ENCODE measurements at regions not wholly inside any gene's neighbourhood (a gene's known extent, or its start where the extent isn't known, plus 50 kb on each side); places are given as distances from the start of the nearest gene placed in this dataset.
"Not testable (repeated sequence)": the region's sequence is repeated elsewhere in the genome, so short reads cannot be mapped to it uniquely, and the experiment has no call there.

- no peak overlapping the region for H3K4me2 ChIP-seq (ENCODE audit: control insufficient read depth, insufficient read depth)
- RAD21 ChIA-PET (ENCODE audit: unreplicated experiment), result no interaction called here
- no peaks in the 10 kb centered on the region for H4K20me1 ChIP-seq (ENCODE audit: control insufficient read depth, insufficient read depth)
- no peak overlapping the region for H3K9ac ChIP-seq (ENCODE audit: control insufficient read depth, insufficient read depth, low read length)
- no peaks in the 10 kb centered on the region; the same call in 2 of the 3 replicates for H3K9me3 ChIP-seq (replicated peaks; ENCODE audit: control insufficient read depth, insufficient read depth, low read length)
- SMC1A ChIA-PET (ENCODE audit: uncharacterized antibody, unreplicated experiment), result no interaction called here
- POLR2A ChIA-PET, result no interaction called here
- no peaks in the 10 kb centered on the region for H3K79me2 ChIP-seq (ENCODE audit: control insufficient read depth, insufficient read depth, low read length)
- BruUV-seq (replicated peaks), result no TSS peak
- DNase-seq (ENCODE audit: low read depth, low spot score) (no peak), ATAC-seq (no peak), FAIRE-seq (no peak)
- no peaks in the 10 kb centered on the region for H3K36me3 ChIP-seq (ENCODE audit: control insufficient read depth in 2 of 2, insufficient read depth in 2 of 2, low read length in 1 of 2)
- CTCF ChIA-PET, result no interaction called here
- intact Hi-C loops (cut with micrococcal nuclease; ENCODE audit: unreplicated experiment) (loop anchor here (1.0 kb wide), 1 partner anchor 48 kb away; no protein-coding TSS in a partner anchor), in situ Hi-C loops (cut with MboI) (no loop called here)
- TF ChIP-seq IRF4 (IDR thresholded peaks at IDR 0.05; ENCODE audit: low read depth, low read length) (no peak), JUNB (IDR thresholded peaks at IDR 0.05) (no peak), MTA3 (IDR thresholded peaks at IDR 0.05; ENCODE audit: borderline replicate concordance, low read length) (no peak), NFYB (IDR thresholded peaks at IDR 0.05; ENCODE audit: insufficient read depth, low read depth, low read length) (no peak), YY1 (IDR thresholded peaks at IDR 0.05; ENCODE audit: low read depth, low read length) (no peak), NFIC (IDR thresholded peaks at IDR 0.05; ENCODE audit: low read depth, low read length) (no peak), ESRRA (IDR thresholded peaks at IDR 0.05; ENCODE audit: low read length) (no peak), RAD51 (IDR thresholded peaks at IDR 0.05) (no peak), RAD21 (IDR thresholded peaks at IDR 0.05; ENCODE audit: insufficient read depth, low read depth, low read length) (no peak), CBX3 (IDR thresholded peaks at IDR 0.05; ENCODE audit: borderline replicate concordance, low read depth) (no peak), CHD2 (IDR thresholded peaks at IDR 0.05; ENCODE audit: borderline replicate concordance, low read depth, low read length) (no peak), RFX5 (IDR thresholded peaks at IDR 0.05; ENCODE audit: low read depth, low read length) (no peak), RB1 (IDR thresholded peaks at IDR 0.05; ENCODE audit: borderline replicate concordance) (no peak)
- TF ChIP-seq, protein P1, sequence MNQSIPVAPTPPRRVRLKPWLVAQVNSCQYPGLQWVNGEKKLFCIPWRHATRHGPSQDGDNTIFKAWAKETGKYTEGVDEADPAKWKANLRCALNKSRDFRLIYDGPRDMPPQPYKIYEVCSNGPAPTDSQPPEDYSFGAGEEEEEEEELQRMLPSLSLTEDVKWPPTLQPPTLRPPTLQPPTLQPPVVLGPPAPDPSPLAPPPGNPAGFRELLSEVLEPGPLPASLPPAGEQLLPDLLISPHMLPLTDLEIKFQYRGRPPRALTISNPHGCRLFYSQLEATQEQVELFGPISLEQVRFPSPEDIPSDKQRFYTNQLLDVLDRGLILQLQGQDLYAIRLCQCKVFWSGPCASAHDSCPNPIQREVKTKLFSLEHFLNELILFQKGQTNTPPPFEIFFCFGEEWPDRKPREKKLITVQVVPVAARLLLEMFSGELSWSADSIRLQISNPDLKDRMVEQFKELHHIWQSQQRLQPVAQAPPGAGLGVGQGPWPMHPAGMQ (IDR thresholded peaks at IDR 0.05; ENCODE audit: borderline replicate concordance), result no peak
- TF ChIP-seq, protein P2, sequence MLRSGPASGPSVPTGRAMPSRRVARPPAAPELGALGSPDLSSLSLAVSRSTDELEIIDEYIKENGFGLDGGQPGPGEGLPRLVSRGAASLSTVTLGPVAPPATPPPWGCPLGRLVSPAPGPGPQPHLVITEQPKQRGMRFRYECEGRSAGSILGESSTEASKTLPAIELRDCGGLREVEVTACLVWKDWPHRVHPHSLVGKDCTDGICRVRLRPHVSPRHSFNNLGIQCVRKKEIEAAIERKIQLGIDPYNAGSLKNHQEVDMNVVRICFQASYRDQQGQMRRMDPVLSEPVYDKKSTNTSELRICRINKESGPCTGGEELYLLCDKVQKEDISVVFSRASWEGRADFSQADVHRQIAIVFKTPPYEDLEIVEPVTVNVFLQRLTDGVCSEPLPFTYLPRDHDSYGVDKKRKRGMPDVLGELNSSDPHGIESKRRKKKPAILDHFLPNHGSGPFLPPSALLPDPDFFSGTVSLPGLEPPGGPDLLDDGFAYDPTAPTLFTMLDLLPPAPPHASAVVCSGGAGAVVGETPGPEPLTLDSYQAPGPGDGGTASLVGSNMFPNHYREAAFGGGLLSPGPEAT (IDR thresholded peaks at IDR 0.05; ENCODE audit: low read depth), result no peak
- H3K27ac ChIP-seq (ENCODE audit: control insufficient read depth, insufficient read depth), result no peak overlapping the region
- no peaks in the 10 kb centered on the region for H3K4me1 ChIP-seq (ENCODE audit: control insufficient read depth, insufficient read depth, low read length)
- H2AFZ ChIP-seq (ENCODE audit: control insufficient read depth, low read depth, low read length), result no peak overlapping the region
- no peak overlapping the region for H3K4me3 ChIP-seq
- H3K27me3 ChIP-seq (replicated peaks in 1 of 2; ENCODE audit: control insufficient read depth in 2 of 2, insufficient read depth in 2 of 2, low read length in 1 of 2), result no peaks in the 10 kb centered on the region
- WGBS (ENCODE audit: insufficient coverage, insufficient replicate concordance, low lambda C conversion rate, missing lambda C conversion rate), result 76% methylated on average over 7 of the region's 7 CpGs
Observed at GRCh38 chr13:84086847-84087162, 204.5 kb upstream of the SLITRK1 start.

DNA sequence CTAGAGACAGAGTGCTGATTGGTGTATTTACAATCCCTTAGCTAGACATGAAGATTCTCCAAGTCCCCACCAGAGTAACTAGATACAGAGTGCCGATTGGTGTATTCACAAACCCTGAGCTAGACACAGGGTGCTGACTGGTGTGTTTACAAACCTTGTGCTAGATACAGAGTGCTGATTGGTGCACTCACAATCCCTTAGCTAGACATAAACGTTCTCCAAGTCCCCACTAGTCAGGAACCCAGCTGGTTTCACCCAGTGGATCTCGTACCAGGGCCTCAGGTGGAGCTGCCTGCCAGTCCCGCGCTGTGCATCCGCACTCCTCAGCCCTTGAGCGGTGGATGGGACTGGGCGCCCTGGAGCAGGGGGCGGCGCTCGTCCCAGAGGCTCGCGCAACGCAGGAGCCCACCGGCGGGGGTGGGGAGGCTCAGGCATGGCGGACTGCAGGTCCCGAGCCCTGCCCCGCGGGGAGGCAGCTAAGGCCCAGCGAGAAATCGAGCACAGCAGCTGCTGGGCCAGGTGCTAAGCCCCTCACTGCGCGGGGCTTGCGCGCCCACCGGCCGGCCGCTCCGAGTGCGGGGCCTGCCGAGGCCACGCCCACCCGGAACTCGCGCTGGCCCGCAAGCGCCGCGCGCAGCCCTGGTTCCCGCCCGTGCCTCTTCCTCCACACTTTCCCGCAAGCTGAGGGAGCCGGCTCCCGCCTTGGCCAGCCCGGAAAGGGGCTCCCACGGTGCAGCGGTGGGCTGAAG is 204.0 kb upstream of the SLITRK1 start:
- H3K4me1 ChIP-seq (ENCODE audit: control insufficient read depth, insufficient read depth, low read length); RAD21 ChIA-PET (ENCODE audit: unreplicated experiment); H3K27ac ChIP-seq (ENCODE audit: control insufficient read depth, insufficient read depth); CTCF ChIA-PET; H3K9me3 ChIP-seq (replicated peaks; ENCODE audit: control insufficient read depth, insufficient read depth, low read length); H3K4me2 ChIP-seq (ENCODE audit: control insufficient read depth, insufficient read depth); in situ Hi-C loops (cut with MboI); DNase-seq (ENCODE audit: low read depth, low spot score); H3K4me3 ChIP-seq; H3K79me2 ChIP-seq (ENCODE audit: control insufficient read depth, insufficient read depth, low read length); H3K9ac ChIP-seq (ENCODE audit: control insufficient read depth, insufficient read depth, low read length); H3K27me3 ChIP-seq (replicated peaks in 1 of 2; ENCODE audit: control insufficient read depth in 2 of 2, insufficient read depth in 2 of 2, low read length in 1 of 2); intact Hi-C loops (cut with micrococcal nuclease; ENCODE audit: unreplicated experiment); FAIRE-seq; H2AFZ ChIP-seq (ENCODE audit: control insufficient read depth, low read depth, low read length); H4K20me1 ChIP-seq (ENCODE audit: control insufficient read depth, insufficient read depth); BruUV-seq (replicated peaks); ATAC-seq; POLR2A ChIA-PET; H3K36me3 ChIP-seq (ENCODE audit: control insufficient read depth in 2 of 2, insufficient read depth in 2 of 2, low read length in 1 of 2): not testable (repeated sequence)
- SMC1A ChIA-PET (ENCODE audit: uncharacterized antibody, unreplicated experiment), result interaction anchor here (0.7 kb wide), 1 partner anchor 1195 kb away, joined by 3 read pairs; no protein-coding TSS in a partner anchor
- WGBS (ENCODE audit: insufficient coverage, insufficient replicate concordance, low lambda C conversion rate, missing lambda C conversion rate), result 82% methylated on average over 43 of the region's 49 CpGs
